SHP77 (cell line): ENCODE measurements at regions not wholly inside any gene's neighbourhood (a gene's known extent, or its start where the extent isn't known, plus 50 kb on each side); places are given as distances from the start of the nearest gene placed in this dataset.
"Not testable (repeated sequence)": the region's sequence is repeated elsewhere in the genome, so short reads cannot be mapped to it uniquely, and the experiment has no call there.

ENCODE experiments used
- DNase-seq, 2 experiments: peaks; one replicate each; lab custom pipeline; 2025; lab: John Stamatoyannopoulos, UW

DNA sequence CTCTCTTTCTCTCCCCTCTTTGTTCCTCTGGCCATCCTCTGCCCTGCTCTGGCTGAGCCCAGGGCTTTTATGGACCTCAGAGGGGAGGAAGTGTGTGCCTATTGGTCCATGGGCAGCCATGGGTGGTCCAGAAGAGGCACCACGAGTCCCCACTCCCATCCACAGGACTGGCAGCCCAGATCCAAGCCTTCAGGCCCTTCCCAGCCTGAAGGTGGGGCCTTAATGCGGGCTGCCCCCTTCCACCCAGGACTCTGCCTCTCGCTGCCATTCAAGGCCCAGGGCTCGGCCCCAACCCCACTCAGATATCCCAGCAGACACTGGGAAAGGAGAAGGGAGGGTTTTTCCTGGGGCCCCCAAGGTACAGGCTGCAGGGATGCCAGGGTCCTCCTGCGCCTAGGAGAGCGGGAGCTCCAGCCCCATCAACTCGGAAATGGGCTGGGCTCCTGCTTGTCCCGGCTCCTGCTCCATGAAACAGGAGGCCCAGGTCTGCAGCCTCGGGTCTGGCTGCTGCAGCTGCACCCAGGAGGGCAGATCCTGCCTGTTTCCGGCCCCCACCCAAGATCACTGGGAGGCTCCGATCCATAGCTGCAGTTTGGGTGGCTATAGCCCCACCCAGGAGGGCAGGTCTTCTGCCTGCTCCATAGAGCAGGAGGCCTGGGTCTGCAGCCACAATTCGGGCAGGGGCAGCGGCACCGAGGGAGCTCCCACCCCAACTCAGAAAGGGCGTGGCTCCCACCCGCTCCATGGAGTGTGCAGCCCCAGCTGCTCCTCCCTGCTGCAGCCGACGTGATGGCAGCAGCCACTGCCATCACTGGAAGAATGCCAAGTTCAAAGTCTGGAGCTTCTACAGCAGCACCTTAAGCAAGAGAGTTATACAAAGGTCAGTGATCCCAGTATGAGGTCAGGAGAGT, 116.6 kb upstream of the RBBP8 start:
- DNase-seq: peak; percentile 62 to 75

DNA sequence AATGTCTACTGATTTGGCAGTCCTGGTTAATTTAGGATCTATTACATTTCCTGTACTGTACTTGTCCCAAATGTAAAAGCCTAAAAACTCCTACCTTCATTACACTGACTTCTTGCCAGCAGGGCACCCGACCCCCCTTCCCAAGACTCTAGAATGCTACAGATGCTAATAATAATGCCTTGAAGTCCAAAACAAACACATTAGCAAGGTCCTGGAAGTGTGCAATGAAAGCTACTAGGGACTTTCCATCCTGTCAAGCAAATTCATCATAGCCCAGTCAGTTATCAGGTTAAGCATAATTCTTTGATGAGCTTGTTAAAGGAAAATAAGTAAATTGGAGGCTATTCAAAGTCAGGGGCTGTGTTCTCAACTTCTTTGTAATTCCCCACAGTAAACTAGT, 115.3 kb upstream of the RBBP8 start:
- DNase-seq: no peak

DNA sequence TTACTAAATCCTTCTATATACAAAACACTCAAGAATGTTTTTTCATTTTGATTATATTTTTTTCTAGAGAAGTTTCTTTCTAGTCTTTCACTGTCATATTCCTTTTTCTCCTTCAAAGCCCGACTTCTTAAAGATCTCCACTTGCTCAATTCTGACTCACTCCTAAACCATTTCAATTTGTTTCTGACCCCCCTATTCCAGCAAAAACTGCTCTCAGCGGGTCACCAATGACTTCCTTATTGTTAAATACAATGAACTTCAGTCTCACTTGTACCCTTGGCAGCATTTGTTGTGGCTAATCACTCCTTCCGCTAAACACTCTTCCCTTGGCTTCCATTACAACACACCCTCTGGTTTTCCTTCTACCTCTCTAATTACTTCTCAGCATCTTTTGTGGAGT, 111.1 kb upstream of the RBBP8 start:
- DNase-seq: no peak

DNA sequence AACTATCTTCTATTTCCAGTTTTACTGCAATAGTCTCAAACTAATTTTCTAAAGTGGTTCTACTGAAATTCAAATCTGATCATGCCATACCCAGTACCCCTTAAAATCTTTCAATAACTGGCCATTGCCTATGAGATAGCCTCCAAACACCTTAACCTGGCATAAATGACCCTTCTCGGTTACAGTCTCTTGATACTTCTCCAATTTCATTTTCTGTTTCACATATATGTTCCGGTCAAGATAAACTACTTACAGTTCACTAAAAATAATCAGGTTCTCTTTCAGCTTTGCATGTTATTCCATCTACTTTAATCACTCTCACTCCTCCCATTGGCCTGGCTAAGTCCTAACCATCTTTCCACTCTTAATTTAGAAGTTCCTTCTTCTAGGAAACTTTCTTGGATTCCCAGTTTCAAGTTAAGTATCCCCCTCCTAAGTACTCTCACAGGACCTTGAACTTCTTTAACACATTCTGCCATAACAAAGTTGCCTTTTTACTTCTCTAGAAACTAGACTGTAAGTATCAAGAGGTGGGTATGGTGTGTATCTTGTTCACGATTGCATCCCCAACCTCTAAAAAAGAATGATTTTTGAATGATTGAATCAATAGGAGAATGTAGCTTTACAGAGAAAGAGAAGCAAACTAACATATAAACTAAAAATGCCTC, 110.2 kb upstream of the RBBP8 start:
- no peak for DNase-seq

DNA sequence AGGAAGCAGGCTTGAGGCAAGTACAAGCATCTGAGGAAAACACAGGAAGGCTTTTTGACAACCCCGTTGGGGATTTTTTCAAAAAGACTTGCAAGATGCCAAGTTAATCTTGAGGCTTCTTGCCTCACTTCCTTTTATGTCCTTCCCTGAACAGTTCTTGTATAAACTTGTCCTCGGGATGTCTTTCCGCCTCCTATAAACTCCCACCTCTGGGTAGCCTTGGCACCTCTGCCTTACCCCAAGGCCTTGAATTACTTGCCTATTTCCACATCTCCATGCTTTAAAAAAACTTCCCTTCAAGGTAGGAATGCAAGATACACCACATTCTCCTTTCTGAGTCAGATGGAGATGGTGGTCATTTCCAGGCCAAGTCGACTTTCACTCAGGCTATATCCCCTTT, 106.4 kb upstream of the RBBP8 start:
- no peak for DNase-seq

DNA sequence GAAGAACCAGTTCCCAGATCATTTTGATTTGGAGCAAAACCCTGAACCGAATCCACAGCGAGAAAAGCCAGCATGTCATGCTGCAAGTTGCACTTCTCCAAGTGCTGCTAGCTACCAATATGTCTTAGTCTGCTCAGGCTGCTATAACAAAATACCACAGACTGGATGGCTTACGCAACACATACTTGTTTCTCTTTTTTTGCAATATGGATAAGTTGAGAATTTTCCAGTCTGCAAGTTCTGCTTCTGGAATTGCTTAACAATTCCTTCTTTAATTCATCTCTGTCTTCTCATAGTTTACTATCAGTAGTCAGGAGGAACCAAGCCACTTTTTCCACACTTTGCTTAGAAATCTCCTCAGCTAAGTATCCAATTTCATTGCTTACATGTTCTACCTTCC, 105.9 kb upstream of the RBBP8 start:
- DNase-seq: no peak

DNA sequence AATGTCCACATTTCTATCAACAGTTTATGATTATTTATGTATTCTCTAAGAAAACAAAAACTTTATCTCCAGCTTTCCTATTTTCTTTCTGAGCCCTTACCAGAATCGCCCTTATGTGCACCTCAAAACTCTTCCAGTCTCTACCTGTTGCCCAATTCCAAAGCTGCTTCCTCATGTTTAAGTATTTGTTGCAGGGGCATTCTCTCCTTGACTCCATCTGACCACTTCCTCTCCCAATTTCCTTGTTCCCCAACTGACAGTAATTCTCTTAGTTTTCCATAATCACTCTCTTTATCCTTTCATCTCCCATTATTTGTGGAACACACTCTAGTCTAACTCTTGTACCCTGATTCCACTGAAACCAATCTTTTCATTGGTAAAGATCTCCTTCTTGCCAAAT, 105.4 kb upstream of the RBBP8 start:
- DNase-seq: no peak

DNA sequence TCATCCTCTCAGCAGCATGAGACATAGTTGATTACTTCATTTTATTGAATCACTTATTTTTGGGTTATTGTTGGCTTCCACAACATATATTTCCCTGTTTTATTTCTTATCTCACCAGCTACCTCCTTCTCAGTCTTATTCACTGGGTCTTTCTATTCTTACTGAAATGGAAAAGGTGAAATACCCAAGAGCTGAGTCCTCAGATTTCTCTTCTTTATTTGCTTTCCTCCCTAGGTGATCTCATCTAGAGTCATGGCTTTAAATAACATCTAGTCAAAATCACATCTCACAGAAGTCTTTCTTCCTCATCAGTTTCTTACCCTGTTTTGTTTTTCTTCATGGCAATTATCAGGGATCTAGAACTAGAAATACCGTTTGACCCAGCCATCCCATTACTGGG, 105.0 kb upstream of the RBBP8 start:
- DNase-seq: no peak

DNA sequence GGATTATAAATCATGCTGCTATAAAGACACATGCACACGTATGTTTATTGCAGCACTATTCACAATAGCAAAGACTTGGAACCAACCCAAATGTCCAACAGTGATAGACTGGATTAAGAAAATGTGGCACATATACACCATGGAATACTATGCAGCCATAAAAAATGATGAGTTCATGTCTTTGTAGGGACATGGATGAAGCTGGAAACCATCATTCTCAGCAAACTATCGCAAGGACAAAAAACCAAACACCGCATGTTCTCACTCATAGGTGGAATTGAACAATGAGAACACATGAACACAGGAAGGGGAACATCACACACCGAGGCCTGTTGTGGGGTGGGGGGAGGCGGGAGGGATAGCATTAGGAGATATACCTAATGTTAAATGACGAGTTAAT, 104.5 kb upstream of the RBBP8 start:
- DNase-seq: not testable (repeated sequence)

DNA sequence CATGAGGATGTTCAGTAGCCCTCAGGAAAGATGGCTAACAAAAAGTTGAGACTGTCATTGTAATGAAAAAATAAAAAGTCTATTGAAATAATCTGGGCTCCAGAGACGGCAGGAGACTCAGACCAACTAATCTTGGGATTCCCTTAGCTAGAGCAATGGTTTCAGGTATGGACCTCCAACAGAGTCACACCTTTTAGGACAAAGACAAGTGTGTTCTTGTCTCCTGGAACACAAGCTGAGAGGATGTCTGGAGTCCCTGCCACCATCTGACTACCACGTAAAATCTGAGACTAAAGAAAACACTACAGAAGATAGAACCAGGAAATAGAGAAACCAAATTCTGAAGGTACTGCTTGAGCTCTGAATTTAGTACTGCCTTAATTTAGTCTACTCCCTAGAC, 103.3 kb upstream of the RBBP8 start:
- DNase-seq: no peak

DNA sequence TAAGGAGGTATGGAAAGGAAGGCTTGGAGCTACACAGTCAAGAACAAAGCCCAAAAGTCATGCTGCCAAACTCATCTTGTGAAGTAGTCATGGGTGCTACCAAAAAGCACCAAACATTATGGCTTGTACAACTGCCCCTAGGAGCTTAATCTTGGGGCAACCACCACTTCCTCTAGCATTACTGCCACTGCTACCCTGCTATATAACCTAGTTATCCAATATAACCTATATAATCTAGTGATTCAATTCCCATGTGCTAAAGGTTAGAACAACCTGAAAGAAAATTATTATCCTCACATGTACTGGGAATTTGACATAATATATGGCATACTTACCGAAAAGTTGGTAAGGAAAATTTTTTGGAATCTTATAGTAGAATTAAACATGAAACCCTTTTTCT, 102.6 kb upstream of the RBBP8 start:
- no peak for DNase-seq

DNA sequence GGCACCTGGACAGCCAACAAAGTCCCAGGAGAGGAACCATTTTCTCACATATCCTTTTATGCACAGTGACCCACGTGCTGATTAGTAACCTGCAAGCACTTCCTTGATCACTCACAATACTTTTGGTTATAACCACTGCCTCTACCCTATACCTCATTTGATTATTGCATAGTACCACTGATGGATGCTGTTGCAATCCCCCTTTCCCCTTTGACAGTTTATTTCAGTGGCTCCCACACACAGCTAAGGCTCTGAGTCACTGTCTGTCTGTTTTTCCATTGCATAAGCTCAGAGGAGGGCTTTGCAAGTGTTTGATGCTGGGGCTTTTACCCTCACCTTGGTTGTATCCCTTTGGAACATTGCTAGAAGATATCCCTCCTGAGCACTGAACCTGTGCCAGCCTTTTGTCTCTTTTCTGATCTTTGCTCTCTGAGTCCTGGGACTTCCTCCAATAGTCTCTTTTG, 101.7 kb upstream of the RBBP8 start:
- no peak for DNase-seq

DNA sequence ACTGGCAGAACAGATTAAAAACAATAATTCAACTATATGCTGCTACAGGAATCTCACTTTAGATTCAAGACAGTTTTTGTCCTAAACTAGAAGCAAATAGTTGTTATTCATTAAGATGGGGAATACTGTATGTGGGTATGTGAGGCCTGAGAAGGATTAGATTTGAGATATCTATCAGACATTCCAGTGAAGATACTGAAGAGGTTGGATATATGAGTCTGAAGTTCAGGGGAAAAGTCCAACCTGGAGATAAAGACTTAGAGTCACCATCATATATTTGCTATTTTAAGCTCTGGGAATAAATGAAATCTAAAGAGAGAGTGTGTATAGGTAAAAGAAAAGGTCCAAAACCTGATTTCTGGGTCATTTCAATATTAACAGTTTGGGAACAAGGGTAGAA, 96.2 kb upstream of the RBBP8 start:
- DNase-seq: no peak

DNA sequence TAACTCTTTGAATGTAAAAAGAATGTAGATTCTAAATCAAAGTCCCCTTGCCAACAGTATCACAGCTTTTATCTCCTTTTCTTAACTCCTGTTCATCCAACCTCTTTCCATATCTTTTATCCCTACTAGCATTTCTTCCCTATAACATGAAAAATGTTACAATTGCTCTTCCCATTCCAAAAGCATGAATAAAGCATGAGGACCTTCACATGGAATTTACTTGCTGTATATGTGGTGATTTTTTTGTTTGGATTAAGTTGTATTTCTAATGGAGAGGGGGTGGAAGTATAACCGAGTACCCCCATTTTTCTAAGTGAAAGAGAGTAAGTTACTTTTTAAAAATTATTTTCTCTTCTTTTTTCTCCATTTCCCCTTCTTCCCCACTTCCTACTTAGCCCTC, 94.9 kb upstream of the RBBP8 start:
- no peak for DNase-seq

DNA sequence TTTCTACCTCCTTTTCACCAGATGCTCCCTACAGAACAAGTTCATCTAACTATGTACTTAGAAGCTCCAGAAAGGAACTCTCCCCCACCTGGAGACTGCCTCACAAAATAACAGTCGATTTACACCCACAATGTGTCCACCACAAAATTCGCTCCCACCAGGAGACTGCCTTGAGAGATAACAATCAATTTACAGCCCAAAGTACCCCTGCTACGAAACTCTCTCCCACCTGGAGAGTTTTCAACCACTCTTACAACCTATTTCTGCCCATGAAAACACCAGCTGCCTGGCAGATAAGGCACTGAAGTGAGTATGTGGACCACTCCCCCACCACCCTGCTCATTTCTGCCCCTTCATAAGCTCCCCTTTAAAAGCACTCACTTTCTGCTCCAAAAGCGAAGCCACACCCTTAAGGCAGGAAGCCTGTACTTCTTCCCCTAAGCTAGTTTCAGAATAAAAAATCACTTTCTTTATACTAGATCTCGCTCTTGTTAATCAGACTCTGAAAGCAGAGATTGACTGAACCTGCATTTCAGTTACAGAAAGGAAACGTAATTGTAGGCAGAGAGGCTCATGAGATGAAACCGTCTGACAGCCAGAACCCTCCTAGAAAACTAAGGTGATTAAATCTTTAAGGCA, 94.4 kb upstream of the RBBP8 start:
- DNase-seq: no peak

DNA sequence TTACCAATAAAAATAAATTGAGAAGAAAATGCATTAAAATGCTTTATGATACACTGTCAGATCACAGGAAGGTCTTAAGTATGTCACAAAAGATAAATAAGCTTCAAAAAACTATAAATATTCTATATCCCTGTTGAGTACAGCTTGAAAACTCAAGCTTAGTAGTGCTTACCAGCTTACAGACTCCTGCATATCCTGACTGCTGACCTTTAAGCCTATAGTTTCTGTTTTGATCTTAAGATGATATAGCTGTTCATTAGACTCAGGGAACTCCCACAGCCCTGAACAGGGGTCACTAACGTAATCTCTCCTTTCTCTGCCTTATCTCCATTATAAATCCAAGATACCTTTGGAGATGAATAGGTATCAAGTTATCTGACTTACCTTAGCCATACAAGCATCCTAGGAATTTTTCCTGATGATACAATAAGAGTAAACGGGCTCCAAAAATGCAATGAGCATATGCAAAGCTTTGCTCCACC, 93.7 kb upstream of the RBBP8 start:
- DNase-seq: no peak

DNA sequence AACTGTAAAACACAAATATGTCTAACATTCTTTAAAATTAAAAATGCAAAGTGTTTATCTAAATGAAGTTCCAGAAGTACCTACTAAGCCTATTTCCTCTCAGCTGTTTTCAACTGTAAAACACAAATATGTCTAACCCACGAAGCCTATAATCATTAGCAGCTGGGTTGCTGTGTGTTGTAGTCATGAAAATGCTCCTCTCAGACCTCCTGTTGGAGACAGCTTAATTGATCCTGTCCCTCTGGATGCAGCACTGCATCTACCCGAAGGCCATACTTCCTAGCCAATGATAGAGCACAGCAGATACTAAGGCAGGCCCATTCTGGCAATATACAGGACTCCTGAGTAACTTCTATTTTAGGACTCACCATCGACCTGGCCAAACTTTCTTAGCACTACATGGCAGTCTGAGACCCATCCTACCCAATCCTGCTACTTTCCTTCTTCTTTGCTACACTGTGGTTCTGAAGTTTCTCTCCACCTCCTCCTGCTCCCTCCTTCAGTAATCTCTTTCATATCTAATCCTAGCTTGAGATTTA, 92.5 kb upstream of the RBBP8 start:
- no peak for DNase-seq

DNA sequence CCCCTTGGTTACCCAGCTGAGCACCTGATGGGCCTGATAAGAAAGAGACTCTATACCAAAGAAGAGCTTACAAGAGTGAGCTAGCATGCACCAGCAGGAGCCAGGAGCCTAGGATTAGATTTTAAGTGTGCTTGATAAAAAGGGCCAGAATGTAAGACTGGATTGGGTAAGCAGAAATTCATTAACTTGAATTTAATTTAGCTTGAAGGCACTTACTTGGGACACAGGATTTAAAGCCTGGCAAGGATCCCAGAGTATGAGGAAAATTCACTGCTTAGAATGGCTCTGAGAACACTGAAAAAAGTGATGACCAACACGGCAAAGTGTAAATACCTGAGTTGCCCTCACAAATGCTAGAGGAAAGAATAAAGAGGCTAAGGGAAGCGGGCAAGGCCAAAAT, 91.3 kb upstream of the RBBP8 start:
- no peak for DNase-seq

DNA sequence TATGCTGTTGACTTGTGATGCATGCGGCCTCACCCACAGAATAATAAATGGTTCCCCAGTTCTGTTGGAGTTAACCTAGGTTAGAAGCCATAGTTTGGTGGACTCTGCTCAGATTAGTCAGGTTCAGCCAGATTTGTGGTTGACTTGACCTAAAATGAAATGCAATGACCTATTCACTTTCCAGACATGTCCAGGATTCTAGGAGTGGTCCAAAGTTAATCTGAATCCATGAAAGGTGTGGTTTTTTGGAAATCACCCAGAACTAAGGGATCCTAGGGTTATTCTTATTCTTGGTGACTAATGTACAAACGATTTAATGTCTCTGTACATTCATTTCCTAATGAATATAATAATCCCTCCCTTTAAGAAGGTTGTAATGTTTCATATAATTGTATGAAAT, 88.9 kb upstream of the RBBP8 start:
- DNase-seq: no peak

DNA sequence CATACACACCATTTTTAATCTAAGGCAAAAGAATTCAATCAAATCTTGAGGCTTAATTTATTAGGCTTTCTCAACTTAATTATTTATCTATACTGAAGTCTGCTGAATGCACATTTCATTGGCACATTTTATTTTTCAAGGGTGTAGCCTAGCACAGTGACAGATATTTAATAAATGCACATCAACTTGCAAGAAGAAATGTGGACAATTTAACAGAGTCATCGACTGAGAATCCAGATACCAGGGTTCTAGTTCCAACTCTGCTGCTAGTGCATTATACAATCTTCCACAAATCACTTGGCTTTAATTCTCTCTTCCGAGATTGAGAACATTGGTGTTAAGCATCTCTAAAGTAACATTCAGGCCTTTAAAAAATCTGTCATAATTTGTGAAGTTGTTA, 88.5 kb upstream of the RBBP8 start:
- no peak for DNase-seq

DNA sequence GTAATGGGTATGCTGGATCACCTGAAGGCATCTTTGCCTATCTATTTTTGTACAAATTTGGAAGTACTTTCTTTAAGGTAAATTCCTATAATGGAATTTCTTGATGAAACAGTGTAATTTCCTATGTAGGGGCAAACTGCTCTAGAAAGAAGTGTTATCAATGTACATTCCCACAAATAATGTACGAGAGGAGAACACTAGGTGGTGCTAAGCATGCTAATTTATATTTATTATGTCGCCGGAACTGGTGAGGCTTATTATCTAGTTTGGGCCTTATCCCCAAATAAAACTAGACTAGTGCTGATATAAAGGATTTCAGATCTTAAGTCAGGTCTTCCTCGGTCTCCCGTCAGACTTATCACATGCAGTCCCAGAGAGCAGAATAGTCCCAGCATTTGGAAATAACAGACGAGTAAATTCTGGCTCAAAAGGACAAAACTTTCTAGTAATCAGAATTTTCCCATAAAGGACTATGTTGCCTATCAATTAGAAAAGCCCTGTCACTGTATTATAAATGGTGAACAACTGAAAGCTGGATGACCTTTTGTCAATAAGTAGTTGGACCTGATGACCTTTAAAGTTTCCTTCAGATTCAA, 86.9 kb upstream of the RBBP8 start:
- DNase-seq: no peak

DNA sequence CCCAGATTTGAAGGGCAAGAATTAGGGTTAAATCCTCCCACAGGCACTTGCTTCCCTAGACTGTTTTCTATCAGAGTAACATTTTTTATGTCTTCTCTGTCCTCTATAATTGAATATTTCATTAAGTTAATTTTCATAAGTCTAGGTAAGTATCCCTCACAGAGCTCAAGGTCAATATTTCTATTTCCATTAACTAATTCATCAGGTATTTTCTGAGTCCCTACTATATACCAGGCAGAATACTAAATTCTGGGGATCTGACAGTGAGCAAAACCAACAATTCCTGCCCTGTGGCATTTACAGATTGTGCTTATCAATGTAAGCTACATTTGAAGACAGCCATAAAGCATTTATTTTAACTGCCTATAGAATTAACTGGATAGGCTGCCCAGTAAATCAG, 86.4 kb upstream of the RBBP8 start:
- no peak for DNase-seq
